HEK293 (cell line): ENCODE measurements at regions not wholly inside any gene's neighbourhood (a gene's known extent, or its start where the extent isn't known, plus 50 kb on each side); places are given as distances from the start of the nearest gene placed in this dataset.

ENCODE experiments used
- CTCF ChIA-PET: fragments of 350-600 bp; formaldehyde crosslinking; extraction: SDS; loops from one replicate; lab custom pipeline; 2021; ENCODE audit warnings: antibody characterized with exemption; lab: Yijun Ruan, JAX
- POLR2A ChIA-PET: fragments of 300-600 bp; formaldehyde crosslinking; extraction: SDS; loops from one replicate; lab custom pipeline; 2020; ENCODE audit warnings: antibody characterized with exemption, inconsistent platforms; lab: Yijun Ruan, JAX
- H3K27ac ChIP-seq: fragments of 200-500 bp; sonication (Bioruptor generic); 2 replicates; pipeline ENCODE4 v1.5.1; 2014; ENCODE audit warnings: low read depth, low read length, control low read depth, inconsistent platforms; ENCODE audit errors: extremely low read depth
- H3K36me3 ChIP-seq, 2 experiments: fragments of 200-500 bp in 1 of 2; sonication (Bioruptor generic) in 1 of 2; 1 replicate in 1 of 2; 2 replicates in 1 of 2; pipeline ENCODE4 v1.5.1; 2014 to 2017; ENCODE audit warnings: inconsistent platforms in 2 of 2, low read length in 2 of 2; ENCODE audit not compliant: control insufficient read depth in 2 of 2, insufficient read depth in 1 of 2
- H3K4me1 ChIP-seq: fragments of 200-500 bp; sonication (Bioruptor generic); 2 replicates; pipeline ENCODE4 v1.5.1; 2014; ENCODE audit warnings: mild to moderate bottlenecking, low read length, inconsistent platforms; ENCODE audit not compliant: control insufficient read depth, insufficient read depth
- H3K4me3 ChIP-seq: 2 replicates; pipeline ENCODE4 v1.5.1; 2011; ENCODE audit warnings: low read depth, mild to moderate bottlenecking, control low read depth, low read length, moderate library complexity
- H3K9me3 ChIP-seq: fragments of 200-500 bp; sonication (Bioruptor generic); 2 replicates; pipeline ENCODE4 v1.5.1; 2014; ENCODE audit warnings: low read depth, low read length, inconsistent platforms; ENCODE audit not compliant: control insufficient read depth, insufficient read depth
- BCL6B ChIP-seq: fragments of 450-650 bp; formaldehyde crosslinking; IDR thresholded peaks from 2 replicates; pipeline ENCODE4 v1.5.1; 2017; ENCODE audit warnings: missing biosample characterization, missing genetic modification characterization
- ZBTB49 ChIP-seq: fragments of 450-650 bp; formaldehyde crosslinking; IDR thresholded peaks from 2 replicates; pipeline ENCODE4 v1.5.1; 2016; ENCODE audit warnings: missing biosample characterization, missing genetic modification characterization, low read depth
- ZBTB6 ChIP-seq: fragments of 450-650 bp; formaldehyde crosslinking; IDR thresholded peaks from 2 replicates; pipeline ENCODE4 v1.5.1; 2017; ENCODE audit warnings: missing biosample characterization, missing genetic modification characterization
- ZBTB8A ChIP-seq: fragments of 450-650 bp; formaldehyde crosslinking; IDR thresholded peaks from 2 replicates; pipeline ENCODE4 v1.5.1; 2016; ENCODE audit warnings: missing biosample characterization, missing genetic modification characterization
- ZEB2 ChIP-seq: fragments of 450-650 bp; formaldehyde crosslinking; IDR thresholded peaks from 2 replicates; pipeline ENCODE4 v1.5.1; 2016; ENCODE audit warnings: missing biosample characterization, missing genetic modification characterization
- ZNF155 ChIP-seq: fragments of 450-650 bp; formaldehyde crosslinking; IDR thresholded peaks from 2 replicates; pipeline ENCODE4 v1.5.1; 2016; ENCODE audit warnings: missing biosample characterization, missing genetic modification characterization
- ZNF169 ChIP-seq: fragments of 450-650 bp; formaldehyde crosslinking; IDR thresholded peaks from 2 replicates; pipeline ENCODE4 v1.5.1; 2016; ENCODE audit warnings: missing biosample characterization, missing genetic modification characterization
- ZNF18 ChIP-seq: fragments of 450-650 bp; formaldehyde crosslinking; IDR thresholded peaks from 2 replicates; pipeline ENCODE4 v1.5.1; 2016; ENCODE audit warnings: missing biosample characterization, missing genetic modification characterization
- ZNF2 ChIP-seq: fragments of 450-650 bp; formaldehyde crosslinking; IDR thresholded peaks from 2 replicates; pipeline ENCODE4 v1.5.1; 2016; ENCODE audit warnings: missing biosample characterization, missing genetic modification characterization
- ZNF223 ChIP-seq: fragments of 450-650 bp; formaldehyde crosslinking; IDR thresholded peaks from 2 replicates; pipeline ENCODE4 v1.5.1; 2016; ENCODE audit warnings: missing biosample characterization, missing genetic modification characterization
- ZNF366 ChIP-seq: fragments of 450-650 bp; formaldehyde crosslinking; conservative IDR thresholded peaks from 2 replicates; pipeline ENCODE4 v1.5.1; 2016; ENCODE audit warnings: missing biosample characterization, missing genetic modification characterization
- ZNF433 ChIP-seq: fragments of 450-650 bp; formaldehyde crosslinking; IDR thresholded peaks from 2 replicates; pipeline ENCODE4 v1.5.1; 2016; ENCODE audit warnings: missing biosample characterization, missing genetic modification characterization, low read depth
- ZNF639 ChIP-seq: fragments of 450-650 bp; formaldehyde crosslinking; IDR thresholded peaks from 2 replicates; pipeline ENCODE4 v1.5.1; 2016; ENCODE audit warnings: missing biosample characterization, missing genetic modification characterization
- ZNF677 ChIP-seq: fragments of 450-650 bp; IDR thresholded peaks from 2 replicates; pipeline ENCODE4 v1.5.0; 2018; ENCODE audit warnings: missing biosample characterization, mild to moderate bottlenecking, missing genetic modification characterization, moderate library complexity
- ZNF777 ChIP-seq: fragments of 450-650 bp; formaldehyde crosslinking; IDR thresholded peaks from 2 replicates; pipeline ENCODE4 v1.5.1; 2017; ENCODE audit warnings: missing biosample characterization, missing genetic modification characterization, borderline replicate concordance
- ZNF837 ChIP-seq: fragments of 450-650 bp; formaldehyde crosslinking; IDR thresholded peaks from 2 replicates; pipeline ENCODE4 v1.5.1; 2016; ENCODE audit warnings: missing biosample characterization, missing genetic modification characterization
- ZSCAN16 ChIP-seq: fragments of 450-650 bp; formaldehyde crosslinking; IDR thresholded peaks from 2 replicates; pipeline ENCODE4 v1.5.1; 2016; ENCODE audit warnings: missing biosample characterization, missing genetic modification characterization
- ZSCAN18 ChIP-seq: fragments of 450-650 bp; formaldehyde crosslinking; IDR thresholded peaks from 2 replicates; pipeline ENCODE4 v1.5.1; 2016; ENCODE audit warnings: missing biosample characterization, missing genetic modification characterization
- ZSCAN4 ChIP-seq: fragments of 450-650 bp; formaldehyde crosslinking; IDR thresholded peaks from 2 replicates; pipeline ENCODE4 v1.5.1; 2017; ENCODE audit warnings: missing biosample characterization, missing genetic modification characterization
- ZSCAN5A ChIP-seq: fragments of 450-650 bp; formaldehyde crosslinking; IDR thresholded peaks from 2 replicates; pipeline ENCODE4 v1.5.1; 2016; ENCODE audit warnings: missing biosample characterization, missing genetic modification characterization

- TF ChIP-seq ZBTB6 (no peak), ZNF677 (tag by site-specific recombination) (no peak), ZNF777 (tag by site-specific recombination) (no peak), ZSCAN5A (no peak), ZNF155 (tag by site-specific recombination) (no peak), BCL6B (tag by site-specific recombination) (no peak)
Observed at GRCh38 chr11:122517403-122518379, 137.8 kb upstream of the UBASH3B start (continued).

GRCh38 chr11:122516686-122517085, 138.8 kb upstream of the UBASH3B start:
- Histone ChIP-seq H3K9me3 (no peaks in the 10 kb centered on the region), H3K4me1 (no peaks in the 10 kb centered on the region), H3K36me3 (no peaks in the 10 kb centered on the region), H3K27ac (no peak overlapping the region)
- POLR2A ChIA-PET, result no interaction called here
- CTCF ChIA-PET, result interaction anchor here (0.7 kb wide), 1 partner anchor 40 kb away, joined by 4 read pairs; no protein-coding TSS in a partner anchor
- no peak for TF ChIP-seq ZBTB49
- TF ChIP-seq, all 188 proteins: peak for 0
- H3K4me3 ChIP-seq, result no peak overlapping the region

GRCh38 chr11:122513997-122514396, 141.5 kb upstream of the UBASH3B start:
- Histone ChIP-seq H3K4me3 (no peak overlapping the region), H3K4me1 (no peaks in the 10 kb centered on the region), H3K36me3 (no peaks in the 10 kb centered on the region), H3K27ac (no peak overlapping the region), H3K9me3 (no peaks in the 10 kb centered on the region)
- POLR2A ChIA-PET, result no interaction called here
- CTCF ChIA-PET, result interaction anchor here (0.6 to 0.7 kb wide), 2 partner anchors 8 to 60 kb away, joined by 3 to 4 read pairs; no protein-coding TSS in a partner anchor
- no peak for TF ChIP-seq ZNF433 (tag by site-specific recombination)
- TF ChIP-seq ZEB2 (tag by site-specific recombination), result no peak
- TF ChIP-seq ZBTB8A (tag by site-specific recombination), result no peak
- TF ChIP-seq ZNF2 (tag by site-specific recombination), result no peak
- TF ChIP-seq ZSCAN18 (tag by site-specific recombination), result no peak
- TF ChIP-seq ZNF169 (tag by site-specific recombination), result no peak
- TF ChIP-seq ZNF837 (tag by site-specific recombination), result no peak
- TF ChIP-seq ZNF223 (tag by site-specific recombination), result no peak
- no peak for TF ChIP-seq ZNF366 (tag by site-specific recombination)
- TF ChIP-seq ZNF18 (tag by site-specific recombination), result no peak
- no peak for TF ChIP-seq ZSCAN16 (tag by site-specific recombination)
- no peak for TF ChIP-seq ZSCAN4
- TF ChIP-seq ZNF639, result no peak
